ENCODE measurements at regions not wholly inside any gene's neighbourhood (a gene's known extent, or its start where the extent isn't known, plus 50 kb on each side); places are given as distances from the start of the nearest gene placed in this dataset.

DNA sequence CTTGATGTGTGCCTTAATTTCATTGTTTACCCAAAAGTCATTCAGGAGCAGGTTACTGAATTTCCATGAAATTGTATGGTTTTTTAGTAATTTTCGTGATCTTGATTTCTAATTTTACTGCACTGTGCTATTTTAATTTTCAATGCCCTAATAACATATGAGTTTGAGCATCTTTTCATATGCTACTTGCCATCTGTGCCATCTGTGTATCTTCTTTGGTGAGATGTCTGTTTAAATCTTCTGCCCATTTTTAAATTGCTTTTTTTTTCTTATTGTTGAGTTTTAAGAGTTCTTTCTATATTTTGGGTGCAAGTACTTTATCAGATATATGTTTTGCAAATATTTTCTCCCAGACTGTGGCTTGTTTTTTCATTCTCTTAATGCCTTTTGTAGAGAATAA is 165.9 kb downstream of the ST6GAL2 start:
- DNase-seq, result no peak

DNA sequence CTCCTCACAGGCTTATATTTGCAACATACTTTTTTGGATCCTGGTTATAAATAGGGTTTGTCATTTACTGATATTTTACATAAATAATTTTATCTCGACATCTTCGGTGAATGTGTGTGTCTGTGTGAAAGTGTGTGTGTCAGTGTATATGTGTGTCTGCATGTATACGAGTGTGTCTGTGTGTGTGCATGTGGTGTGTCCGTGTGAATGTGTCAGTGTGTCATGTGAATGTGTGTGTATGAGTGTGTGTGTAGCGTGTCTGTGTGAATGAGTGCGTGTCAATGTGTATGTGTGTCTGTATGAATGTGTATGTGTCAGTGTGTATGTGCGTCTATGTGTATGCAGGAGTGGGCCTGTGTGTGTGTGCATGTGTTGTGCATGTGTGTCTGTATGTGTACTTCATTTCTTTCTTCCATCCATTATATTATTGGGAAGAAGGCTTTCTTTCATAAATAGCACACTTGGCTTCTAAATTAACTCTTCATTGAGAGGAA is 161.6 kb downstream of the ST6GAL2 start:
- no peak for DNase-seq

DNA sequence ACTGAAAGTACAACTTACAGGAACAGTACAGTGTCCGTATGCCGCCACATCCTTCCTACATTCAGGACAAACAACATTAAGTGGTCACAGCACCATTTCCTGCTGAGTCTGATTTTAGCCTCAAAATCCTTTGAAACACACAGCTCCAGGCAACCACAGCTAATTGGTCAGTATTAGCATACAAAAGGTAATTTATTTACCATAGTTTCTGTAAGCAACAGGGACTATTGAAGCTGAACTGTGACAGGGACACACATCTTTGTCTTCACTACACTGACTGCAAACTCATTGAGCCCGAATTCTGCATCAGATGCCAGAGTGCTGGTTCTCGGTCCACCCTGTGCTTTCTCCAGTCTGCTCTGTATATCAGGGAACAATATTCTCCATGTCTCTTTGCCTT is 151.8 kb downstream of the ST6GAL2 start:
- DNase-seq, result no peak

DNA sequence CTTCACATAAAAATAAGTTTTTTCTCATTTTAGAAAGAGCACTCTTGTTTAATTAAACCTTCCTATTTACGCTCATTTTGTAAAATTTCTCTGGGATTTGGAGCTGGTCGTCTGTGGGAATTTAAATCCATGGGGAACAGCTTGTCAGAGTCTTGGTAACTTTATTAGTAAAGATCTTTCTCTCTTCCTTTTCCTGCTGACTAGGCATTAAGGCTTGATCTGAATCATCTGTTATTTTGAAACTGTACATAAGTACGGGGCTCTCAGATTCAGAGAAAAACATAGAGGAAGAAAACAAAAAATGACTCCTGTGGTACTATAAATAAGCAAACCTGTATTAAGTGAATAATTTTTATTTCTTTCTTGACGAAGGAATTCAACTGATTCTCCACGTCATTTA is 150.2 kb downstream of the ST6GAL2 start:
- no peak for DNase-seq

DNA sequence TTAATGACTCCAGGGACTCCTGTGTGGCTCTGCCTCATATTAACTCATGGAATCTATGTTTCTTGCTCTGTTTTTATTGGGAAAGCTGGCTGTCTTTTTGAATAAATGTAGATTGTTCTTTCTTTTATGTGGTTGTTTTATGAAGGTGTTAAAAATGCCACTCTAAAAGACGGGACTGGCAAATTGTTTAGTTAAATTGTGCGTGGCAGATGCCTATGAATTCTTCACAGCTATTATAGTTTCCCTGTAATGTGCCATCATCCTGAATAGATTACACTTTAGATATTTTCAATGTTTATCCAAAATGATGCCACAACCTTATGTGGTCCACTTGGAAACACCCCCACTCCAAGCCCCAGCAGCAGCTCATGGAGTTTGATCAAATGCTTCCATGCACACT is 149.7 kb downstream of the ST6GAL2 start:
- DNase-seq, result no peak

DNA sequence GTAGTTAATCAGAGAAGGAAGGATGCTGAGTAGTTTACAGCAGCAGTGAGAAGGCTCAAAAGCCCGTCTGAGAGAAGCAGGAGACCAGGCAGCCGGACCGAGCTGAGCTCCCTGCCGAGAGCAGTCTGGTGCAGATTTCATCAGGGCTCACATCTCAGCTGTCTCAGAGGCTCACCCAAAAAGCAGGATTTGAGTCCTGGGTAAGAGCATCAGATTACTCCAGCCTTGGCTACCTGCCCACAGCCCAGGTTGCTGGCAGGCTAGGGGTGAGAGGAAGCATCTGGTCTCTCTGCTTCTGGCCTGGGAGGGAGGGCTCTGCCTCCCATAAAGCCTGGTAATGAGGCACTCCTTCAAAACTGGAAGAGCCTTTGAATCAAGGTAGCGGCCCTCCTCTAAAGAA is 140.5 kb downstream of the ST6GAL2 start:
- no peak for DNase-seq

DNA sequence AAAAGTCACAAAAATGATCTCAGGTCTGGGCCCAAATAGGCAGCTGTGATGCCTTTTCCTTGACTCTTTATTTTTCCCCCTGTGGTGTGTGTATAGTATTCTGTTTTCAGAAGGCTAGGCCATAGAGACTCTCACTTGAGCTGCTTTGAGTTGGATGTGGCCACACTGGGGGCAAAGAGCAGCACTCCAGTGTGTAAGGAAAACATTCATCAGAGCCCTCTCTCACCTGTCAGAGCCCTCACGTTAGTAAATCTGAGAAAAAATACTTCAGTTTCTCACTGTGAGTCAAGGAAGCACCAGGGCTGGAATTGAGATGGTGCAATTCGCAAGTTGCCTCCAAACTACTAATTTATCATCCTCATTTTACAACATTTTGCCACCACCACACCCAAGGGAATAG is 136.1 kb downstream of the ST6GAL2 start:
- no peak for DNase-seq

Measured in CD4-positive, alpha-beta T cell treated with Interferon gamma for 1 hour (primary cell).